Retinal pigment epithelial cell (primary cell): ENCODE measurements at regions not wholly inside any gene's neighbourhood (a gene's known extent, or its start where the extent isn't known, plus 50 kb on each side); places are given as distances from the start of the nearest gene placed in this dataset.

Source experiments
- DNase-seq: peaks from one replicate; pipeline ENCODE4 v3.0.0-alpha.2; 2010; ENCODE audit warnings: low read depth
- H3K4me3 ChIP-seq: 2 replicates; pipeline ENCODE4 v1.5.1; 2011; ENCODE audit warnings: mild to moderate bottlenecking, low read length, control low read depth, moderate library complexity
- CTCF ChIP-seq: conservative IDR thresholded peaks from 2 replicates; pipeline ENCODE4 v1.5.1; 2011; ENCODE audit warnings: low read depth, low read length, control low read depth, inconsistent platforms

- H3K4me3 ChIP-seq, result no peak overlapping the region
- DNase-seq, result no peak
- no peak for TF ChIP-seq CTCF
Observed at GRCh38 chr16:66290431-66290830, 76.1 kb upstream of the CDH5 start.

DNA sequence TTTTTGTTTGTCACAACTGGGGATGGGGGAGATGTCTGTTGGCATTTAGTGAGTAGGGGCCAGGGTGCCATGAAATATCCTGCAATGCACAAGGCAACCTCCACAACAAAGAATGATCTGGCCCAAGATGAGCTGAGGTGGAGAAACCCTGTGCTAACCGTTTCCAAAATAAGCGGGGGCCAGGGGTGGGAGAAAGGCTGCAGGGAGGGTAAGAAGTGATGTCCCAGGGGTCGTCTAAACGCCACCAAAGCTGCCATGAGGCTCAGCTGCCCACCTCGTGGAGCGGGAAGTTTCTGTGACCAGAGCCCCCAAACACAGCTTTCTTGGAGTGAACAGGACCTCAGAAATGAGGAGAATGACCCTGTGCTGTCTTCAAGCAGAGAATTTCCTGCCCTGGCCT, 76.5 kb upstream of the CDH5 start:
- no peak for TF ChIP-seq CTCF
- no peak for DNase-seq
- H3K4me3 ChIP-seq, result no peak overlapping the region

DNA sequence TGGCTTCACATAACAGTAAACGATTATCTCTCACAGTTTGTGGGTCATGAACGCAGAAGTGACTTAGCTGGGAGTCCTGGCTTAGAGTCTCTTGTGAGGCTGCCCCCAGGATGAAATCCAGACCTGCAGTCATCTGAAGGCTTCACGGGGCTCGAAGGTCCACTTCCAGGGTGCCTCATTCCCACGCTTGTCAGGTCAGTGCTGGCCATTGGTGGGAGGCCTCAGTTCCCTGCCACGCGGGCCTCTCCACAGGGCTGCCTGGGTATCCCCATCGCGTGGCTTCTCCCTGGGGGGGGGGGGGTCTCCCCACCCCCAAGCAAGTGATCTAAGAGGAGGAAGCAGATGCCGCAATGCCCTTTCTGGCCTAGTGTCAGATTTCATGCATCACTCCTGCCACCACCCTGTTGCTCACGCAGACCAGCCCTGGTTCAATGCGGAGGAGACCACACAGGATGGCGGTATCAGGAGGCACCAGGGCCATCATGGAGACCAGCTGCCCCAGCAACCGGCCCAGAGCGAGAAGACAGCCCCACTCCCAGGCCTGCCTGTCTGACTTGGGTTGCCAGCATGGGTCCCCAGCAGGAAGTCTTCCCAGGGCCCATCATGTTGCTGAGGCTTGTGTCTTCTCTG, 77.3 kb upstream of the CDH5 start:
- no peak overlapping the region for H3K4me3 ChIP-seq
- no peak for DNase-seq
- no peak for TF ChIP-seq CTCF

DNA sequence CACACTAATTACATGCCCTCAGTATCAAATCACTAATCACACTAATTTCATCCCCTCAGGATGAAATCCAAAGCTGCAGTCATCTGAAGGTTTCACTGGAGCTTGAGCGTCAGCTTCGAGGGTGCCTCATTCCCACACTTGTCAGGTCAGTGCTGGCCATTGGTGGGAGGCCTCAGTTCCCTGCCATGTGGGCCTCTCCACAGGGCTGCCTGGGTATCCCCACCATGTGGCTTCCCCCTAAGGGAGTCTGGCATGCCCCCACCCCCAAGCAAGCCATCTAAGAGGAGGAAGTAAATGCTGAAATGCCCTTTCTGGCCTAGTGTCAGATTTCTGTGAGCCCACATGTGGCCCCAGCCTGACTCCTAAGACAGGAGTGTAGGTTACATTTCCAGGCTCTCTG, 78.6 kb upstream of the CDH5 start:
- H3K4me3 ChIP-seq, result no peak overlapping the region
- no peak for DNase-seq
- no peak for TF ChIP-seq CTCF

GRCh38 chr16:66287416-66287815, 79.1 kb upstream of the CDH5 start:
- H3K4me3 ChIP-seq, result no peak overlapping the region
- no peak for DNase-seq
- no peak for TF ChIP-seq CTCF

GRCh38 chr16:66286527-66286926, 80.0 kb upstream of the CDH5 start:
- TF ChIP-seq CTCF, result no peak
- no peak overlapping the region for H3K4me3 ChIP-seq
- DNase-seq, result no peak

DNA sequence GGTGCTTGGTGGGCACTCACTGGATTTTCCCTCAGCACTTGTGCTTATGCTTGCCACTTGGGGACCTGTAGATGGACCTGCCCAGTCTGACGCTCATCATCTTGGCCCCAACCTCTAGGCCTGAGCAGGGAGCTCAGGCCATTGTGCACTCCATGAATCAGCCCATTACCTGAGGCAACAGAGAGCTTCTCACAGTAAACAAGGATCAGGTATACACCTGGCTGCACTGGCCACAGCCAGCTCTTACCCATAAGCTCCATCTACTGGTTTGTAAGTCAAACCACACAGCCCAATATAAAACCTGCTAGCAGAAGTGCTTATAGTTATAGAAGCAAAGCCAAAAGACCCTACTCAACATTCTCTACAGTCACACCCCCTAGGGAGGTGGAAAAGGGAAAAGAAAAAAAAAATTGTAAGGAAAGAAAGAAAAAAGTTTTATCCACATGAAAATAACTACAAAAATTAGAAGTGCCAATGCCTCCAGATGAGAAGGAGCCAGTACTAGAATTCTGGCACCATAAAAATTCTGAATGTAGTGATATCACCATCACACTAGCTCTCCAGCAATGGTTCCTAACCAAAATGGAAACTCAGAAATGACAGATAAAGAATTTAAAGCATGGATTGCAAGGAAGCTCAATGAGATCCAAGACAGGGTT, 87.8 kb upstream of the CDH5 start:
- DNase-seq, result no peak
- TF ChIP-seq CTCF, result peak; percentile 21
- H3K4me3 ChIP-seq, result no peak overlapping the region
